ENCODE measurements at regions not wholly inside any gene's neighbourhood (a gene's known extent, or its start where the extent isn't known, plus 50 kb on each side); places are given as distances from the start of the nearest gene placed in this dataset.

GRCh38 chr2:163389838-163390237, 346.0 kb downstream of the FIGN start:
- intact Hi-C loops (cut with DNase I): no loop called here
- DNase-seq (ENCODE audit: missing footprints) (no peak), ATAC-seq (no peak)

GRCh38 chr2:163375472-163375871, 360.3 kb downstream of the FIGN start:
- ATAC-seq (no peak), DNase-seq (ENCODE audit: missing footprints) (no peak)
- intact Hi-C loops (cut with DNase I): no loop called here

- DNase-seq (ENCODE audit: missing footprints) (no peak), ATAC-seq (no peak)
- intact Hi-C loops (cut with DNase I): no loop called here
Observed at GRCh38 chr2:163375070-163375469, 360.7 kb downstream of the FIGN start.

- no peak for DNase-seq (ENCODE audit: missing footprints)
- intact Hi-C loops (cut with DNase I): no loop called here
- no peak for ATAC-seq
Observed at GRCh38 chr2:163374282-163374681, 361.5 kb downstream of the FIGN start.

GRCh38 chr2:163373496-163373895, 362.3 kb downstream of the FIGN start:
- intact Hi-C loops (cut with DNase I): no loop called here

GRCh38 chr2:163370169-163370886, 365.5 kb downstream of the FIGN start:
- intact Hi-C loops (cut with DNase I): no loop called here
- ATAC-seq: no peak
- no peak for DNase-seq (ENCODE audit: missing footprints)

More at GRCh38 chr2:163373496-163373895, 362.3 kb downstream of the FIGN start:
- DNase-seq (ENCODE audit: missing footprints): no peak
- no peak for ATAC-seq

GRCh38 chr2:163369111-163369510, 366.7 kb downstream of the FIGN start:
- intact Hi-C loops (cut with DNase I): no loop called here
- no peak for ATAC-seq
- DNase-seq (ENCODE audit: missing footprints): no peak

- no peak for ATAC-seq
- no peak for DNase-seq (ENCODE audit: missing footprints)
- intact Hi-C loops (cut with DNase I): no loop called here
Observed at GRCh38 chr2:163368655-163369054, 367.2 kb downstream of the FIGN start.

GRCh38 chr2:163367825-163368582, 367.8 kb downstream of the FIGN start:
- intact Hi-C loops (cut with DNase I): no loop called here
- ATAC-seq: no peak
- no peak for DNase-seq (ENCODE audit: missing footprints)

- intact Hi-C loops (cut with DNase I): no loop called here
- DNase-seq (ENCODE audit: missing footprints) (no peak), ATAC-seq (no peak)
Observed at GRCh38 chr2:163364736-163365135, 371.1 kb downstream of the FIGN start.

- DNase-seq (ENCODE audit: missing footprints) (no peak), ATAC-seq (no peak)
- intact Hi-C loops (cut with DNase I): no loop called here
Observed at GRCh38 chr2:163353551-163353950, 382.3 kb downstream of the FIGN start.

- no peak for ATAC-seq
- intact Hi-C loops (cut with DNase I): no loop called here
Observed at GRCh38 chr2:163351966-163352365, 383.8 kb downstream of the FIGN start.

GRCh38 chr2:163351143-163351542, 384.7 kb downstream of the FIGN start:
- intact Hi-C loops (cut with DNase I): no loop called here
- DNase-seq (ENCODE audit: missing footprints): no peak
- no peak for ATAC-seq

More at GRCh38 chr2:163351966-163352365, 383.8 kb downstream of the FIGN start:
- no peak for DNase-seq (ENCODE audit: missing footprints)

GRCh38 chr2:163348857-163349380, 386.9 kb downstream of the FIGN start:
- ATAC-seq (no peak), DNase-seq (ENCODE audit: missing footprints) (no peak)
- intact Hi-C loops (cut with DNase I): loop anchor here (5.0 to 10.0 kb wide), 4 partner anchors 123 to 1078 kb away; no protein-coding TSS in a partner anchor

GRCh38 chr2:163347982-163348856, 387.6 kb downstream of the FIGN start:
- DNase-seq (ENCODE audit: missing footprints): peak; percentile 88
- peak; percentile 97 for ATAC-seq
- intact Hi-C loops (cut with DNase I): loop anchor here (1.0 to 10.0 kb wide), 5 partner anchors 124 to 1079 kb away; partner anchors contain the start of gene FIGN

GRCh38 chr2:163345795-163346573, 389.8 kb downstream of the FIGN start:
- intact Hi-C loops (cut with DNase I): loop anchor here (5.0 to 10.0 kb wide), 4 partner anchors 126 to 1081 kb away; no protein-coding TSS in a partner anchor
- DNase-seq (ENCODE audit: missing footprints) (no peak), ATAC-seq (no peak)

GRCh38 chr2:163343316-163343715, 392.5 kb downstream of the FIGN start:
- DNase-seq (ENCODE audit: missing footprints) (no peak), ATAC-seq (no peak)
- intact Hi-C loops (cut with DNase I): loop anchor here (10.0 kb wide), 1 partner anchor 261 kb away; no protein-coding TSS in a partner anchor

- intact Hi-C loops (cut with DNase I): loop anchor here (10.0 kb wide), 1 partner anchor 263 kb away; no protein-coding TSS in a partner anchor
- no peak for ATAC-seq
- no peak for DNase-seq (ENCODE audit: missing footprints)
Observed at GRCh38 chr2:163341426-163341825, 394.4 kb downstream of the FIGN start.

All from Right ventricle myocardium inferior (tissue), 1 donor.